PC-3 (cell line): ENCODE measurements at regions not wholly inside any gene's neighbourhood (a gene's known extent, or its start where the extent isn't known, plus 50 kb on each side); places are given as distances from the start of the nearest gene placed in this dataset.

ENCODE experiments used
- ATAC-seq: fragments of 200-7000 bp; cut with Tn5 transposase; 2 replicates; pipeline ENCODE4 v1.9.1; 2020; ENCODE audit warnings: mild to moderate bottlenecking, moderate library complexity
- BruUV-seq: library from RNA; stranded (reverse); fragments of 400-500 nt; replicated peaks from 2 replicates; lab custom pipeline; 2021; lab: Mats Ljungman, UMichigan
- CTCF ChIA-PET: fragments of 300-600 bp; sonication (Branson Sonifier 250); formaldehyde crosslinking; loops from one replicate; lab custom pipeline; 2022; ENCODE audit warnings: antibody characterized with exemption; lab: Charles Lee
- POLR2A ChIA-PET: fragments of 300-600 bp; sonication (Branson Sonifier 250); formaldehyde crosslinking; loops from one replicate; lab custom pipeline; 2022; ENCODE audit warnings: antibody characterized with exemption; ENCODE audit not compliant: unreplicated experiment; lab: Charles Lee
- DNase-seq: peaks from one replicate; pipeline ENCODE4 v3.0.0-alpha.2; 2015
- H2AFZ ChIP-seq: fragments of 300-600 bp; sonication (generic); 2 replicates; pipeline ENCODE4 v1.6.0; 2016; ENCODE audit warnings: antibody characterized with exemption, low read length
- H3F3A ChIP-seq: fragments of 300-600 bp; sonication (generic); one replicate; pipeline ENCODE4 v1.6.0; 2017; ENCODE audit warnings: antibody characterized with exemption, low read length, control low read depth, mild to moderate bottlenecking; ENCODE audit not compliant: unreplicated experiment
- H3K27ac ChIP-seq: fragments of 300-600 bp; sonication (generic); 2 replicates; pipeline ENCODE4 v1.5.1; 2016; ENCODE audit warnings: mild to moderate bottlenecking, low read length
- H3K27me3 ChIP-seq: fragments of 300-600 bp; sonication (generic); 2 replicates; pipeline ENCODE4 v1.6.1; 2016; ENCODE audit warnings: low read length, mixed read lengths
- H3K36me3 ChIP-seq: fragments of 300-600 bp; sonication (generic); 2 replicates; pipeline ENCODE4 v1.6.1; 2016; ENCODE audit warnings: low read depth, mixed run types, low read length, mixed read lengths
- H3K4me1 ChIP-seq: fragments of 300-600 bp; sonication (generic); 2 replicates; pipeline ENCODE4 v1.5.1; 2016; ENCODE audit warnings: low read length; ENCODE audit not compliant: insufficient read depth
- H3K4me2 ChIP-seq: fragments of 300-600 bp; sonication (generic); 2 replicates; pipeline ENCODE4 v1.6.0; 2016; ENCODE audit warnings: low read length
- H3K4me3 ChIP-seq: fragments of 300-600 bp; sonication (generic); 2 replicates; pipeline ENCODE4 v1.5.1; 2016; ENCODE audit warnings: mild to moderate bottlenecking, low read length, mixed read lengths
- H3K79me2 ChIP-seq: fragments of 300-600 bp; sonication (generic); 2 replicates; pipeline ENCODE4 v1.6.1; 2017; ENCODE audit warnings: low read length, mixed read lengths
- H3K9ac ChIP-seq: fragments of 300-600 bp; sonication (generic); 2 replicates; pipeline ENCODE4 v1.6.0; 2016; ENCODE audit warnings: mild to moderate bottlenecking, low read length
- H3K9me2 ChIP-seq: fragments of 300-600 bp; sonication (generic); replicated peaks from 2 replicates; pipeline ENCODE4 v1.6.1; 2016; ENCODE audit warnings: mixed run types, low read length, mixed read lengths
- H3K9me3 ChIP-seq: fragments of 300-600 bp; sonication (generic); 2 replicates; pipeline ENCODE4 v1.6.1; 2016; ENCODE audit warnings: low read length, mixed read lengths
- H4K20me1 ChIP-seq: fragments of 300-600 bp; sonication (generic); 2 replicates; pipeline ENCODE4 v1.6.1; 2016; ENCODE audit warnings: low read length, mixed read lengths
- EZH2 ChIP-seq: fragments of 300-600 bp; sonication (generic); IDR thresholded peaks from one replicate; pipeline ENCODE4 v1.6.1; 2017; ENCODE audit warnings: antibody characterized with exemption, mild to moderate bottlenecking, low read length; ENCODE audit not compliant: unreplicated experiment
- EZH2phosphoT487 ChIP-seq: fragments of 300-600 bp; sonication (generic); IDR thresholded peaks from 2 replicates; pipeline ENCODE4 v1.6.1; 2018; ENCODE audit warnings: mild to moderate bottlenecking, antibody characterized with exemption, low read length, borderline replicate concordance
- intact Hi-C: fragments of 100-400 bp; cut with micrococcal nuclease; formaldehyde crosslinking; loops from 2 replicates; pipeline ENCODE4 v1.9.0; 2023
- TF ChIP-seq, protein P1 (sequence below): fragments of 300-600 bp; sonication (generic); conservative IDR thresholded peaks from 2 replicates; pipeline ENCODE4 v1.5.1; 2017; ENCODE audit warnings: antibody characterized with exemption, low read depth, mild to moderate bottlenecking, low read length

DNA sequence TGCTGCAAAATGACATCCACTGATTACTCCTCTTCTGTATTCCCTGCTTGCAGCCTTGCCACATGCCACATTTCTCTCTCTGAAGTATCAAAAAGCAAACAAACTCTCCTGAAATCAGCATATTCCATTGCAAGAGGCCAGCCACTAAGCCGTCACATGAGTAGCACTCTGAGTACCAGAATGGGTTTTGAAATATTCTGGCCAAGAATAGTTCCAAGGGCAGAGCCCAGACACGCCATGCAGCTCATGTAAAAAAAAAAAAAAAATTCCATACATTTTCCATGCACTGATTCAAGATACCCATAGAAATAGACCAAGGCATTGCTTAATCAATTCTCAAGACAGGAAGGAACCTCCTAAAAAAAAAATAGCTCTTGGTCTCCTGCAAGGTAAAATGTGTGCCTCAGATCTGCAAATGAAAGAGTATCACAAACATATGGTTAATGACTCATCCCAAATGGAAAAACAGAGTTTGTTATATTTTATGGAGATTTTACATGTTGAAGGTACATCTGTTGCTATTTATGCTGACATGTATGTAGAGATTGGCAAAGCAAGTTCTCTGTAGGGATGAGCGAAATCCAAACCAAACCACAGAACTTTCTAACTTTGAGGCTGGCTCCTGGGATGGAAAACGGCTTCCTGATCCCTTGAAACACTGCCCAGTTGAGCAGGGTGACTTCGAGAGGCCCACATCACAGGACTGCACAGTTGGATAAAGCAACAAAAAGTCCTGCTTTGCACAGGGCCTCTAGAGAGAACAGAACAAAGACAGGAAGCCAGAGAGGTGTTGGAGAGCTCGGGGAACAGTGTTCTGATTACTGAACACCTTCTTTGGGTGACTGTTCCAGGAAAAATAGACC, 346.2 kb downstream of the ZNF521 start:
- CTCF ChIA-PET = no interaction called here

DNA sequence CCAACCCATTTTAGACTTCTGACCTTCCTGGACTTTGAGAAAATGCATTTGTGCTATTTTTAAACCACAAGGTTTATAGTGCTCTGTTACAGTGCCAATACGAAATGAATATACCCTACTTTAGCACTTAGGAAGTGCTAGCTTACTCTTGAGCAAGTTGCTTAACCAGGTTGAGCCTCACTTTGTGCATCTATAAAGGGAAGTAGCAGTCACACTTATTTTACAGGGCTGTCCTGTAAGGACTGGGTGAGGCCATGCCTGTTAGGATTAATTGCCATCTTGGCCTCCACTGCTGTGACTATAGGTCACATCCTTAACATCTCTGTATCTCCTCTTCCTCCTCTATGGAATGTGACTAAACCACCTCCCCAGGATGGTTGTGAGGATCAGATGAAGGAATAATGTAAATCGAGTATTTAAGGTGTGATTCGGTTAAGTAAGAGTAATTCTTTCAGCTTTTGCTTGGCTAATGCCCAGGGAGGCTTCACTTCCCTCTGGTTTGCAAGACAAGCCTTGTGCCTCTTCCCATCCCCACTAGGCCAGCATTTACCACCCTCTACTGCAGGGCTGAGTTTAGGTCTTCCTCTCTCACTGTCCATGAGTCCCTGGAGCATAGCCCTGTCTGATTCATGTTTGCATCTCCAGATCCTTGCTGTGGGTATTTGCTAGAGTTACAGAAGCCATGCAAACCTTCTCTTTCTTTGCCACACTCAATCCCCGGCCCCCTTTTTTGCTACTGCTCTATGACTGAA, 341.2 kb downstream of the ZNF521 start:
- H3K4me1 ChIP-seq = no peaks in the 10 kb centered on the region

More for the DNA sequence above, 346.2 kb downstream of the ZNF521 start:
- BruUV-seq = no TSS peak
- H2AFZ ChIP-seq = no peak overlapping the region
- TF ChIP-seq, protein P1, sequence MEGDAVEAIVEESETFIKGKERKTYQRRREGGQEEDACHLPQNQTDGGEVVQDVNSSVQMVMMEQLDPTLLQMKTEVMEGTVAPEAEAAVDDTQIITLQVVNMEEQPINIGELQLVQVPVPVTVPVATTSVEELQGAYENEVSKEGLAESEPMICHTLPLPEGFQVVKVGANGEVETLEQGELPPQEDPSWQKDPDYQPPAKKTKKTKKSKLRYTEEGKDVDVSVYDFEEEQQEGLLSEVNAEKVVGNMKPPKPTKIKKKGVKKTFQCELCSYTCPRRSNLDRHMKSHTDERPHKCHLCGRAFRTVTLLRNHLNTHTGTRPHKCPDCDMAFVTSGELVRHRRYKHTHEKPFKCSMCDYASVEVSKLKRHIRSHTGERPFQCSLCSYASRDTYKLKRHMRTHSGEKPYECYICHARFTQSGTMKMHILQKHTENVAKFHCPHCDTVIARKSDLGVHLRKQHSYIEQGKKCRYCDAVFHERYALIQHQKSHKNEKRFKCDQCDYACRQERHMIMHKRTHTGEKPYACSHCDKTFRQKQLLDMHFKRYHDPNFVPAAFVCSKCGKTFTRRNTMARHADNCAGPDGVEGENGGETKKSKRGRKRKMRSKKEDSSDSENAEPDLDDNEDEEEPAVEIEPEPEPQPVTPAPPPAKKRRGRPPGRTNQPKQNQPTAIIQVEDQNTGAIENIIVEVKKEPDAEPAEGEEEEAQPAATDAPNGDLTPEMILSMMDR = no peak
- no peak for TF ChIP-seq EZH2phosphoT487
- no peak for TF ChIP-seq EZH2
- H4K20me1 ChIP-seq = no peaks in the 10 kb centered on the region
- H3F3A ChIP-seq = no peaks in the 10 kb centered on the region
- H3K27me3 ChIP-seq = no peaks in the 10 kb centered on the region; the same call in 1 of the 2 replicates
- H3K4me2 ChIP-seq = no peak overlapping the region
- intact Hi-C loops = no loop called here
- H3K9ac ChIP-seq = no peak overlapping the region
- no peak for DNase-seq
- H3K36me3 ChIP-seq = no peaks in the 10 kb centered on the region
- H3K9me3 ChIP-seq = no peaks in the 10 kb centered on the region
- H3K27ac ChIP-seq = no peak overlapping the region
- ATAC-seq = no peak
- H3K79me2 ChIP-seq = no peaks in the 10 kb centered on the region
- H3K9me2 ChIP-seq = no peaks in the 10 kb centered on the region
- POLR2A ChIA-PET = no interaction called here
- no peak overlapping the region for H3K4me3 ChIP-seq
- H3K4me1 ChIP-seq = no peaks in the 10 kb centered on the region

More for the DNA sequence above, 341.2 kb downstream of the ZNF521 start:
- Histone ChIP-seq H2AFZ (no peak overlapping the region), H3K27me3 (peaks cover 7% of the 10 kb centered on the region; the same call in 1 of the 2 replicates), H4K20me1 (no peaks in the 10 kb centered on the region), H3K9me2 (no peaks in the 10 kb centered on the region), H3K79me2 (no peaks in the 10 kb centered on the region), H3K27ac (no peak overlapping the region), H3K9ac (no peak overlapping the region), H3K4me3 (no peak overlapping the region), H3K4me2 (no peak overlapping the region), H3F3A (no peaks in the 10 kb centered on the region), H3K9me3 (no peaks in the 10 kb centered on the region), H3K36me3 (no peaks in the 10 kb centered on the region)
- no TSS peak for BruUV-seq
- intact Hi-C loops = no loop called here
- TF ChIP-seq, protein P1 = no peak
- no peak for TF ChIP-seq EZH2phosphoT487
- no peak for TF ChIP-seq EZH2
- DNase-seq = no peak
- ATAC-seq = no peak
- CTCF ChIA-PET = no interaction called here
- POLR2A ChIA-PET = no interaction called here
